ELF-1 (cell line): ENCODE measurements at regions not wholly inside any gene's neighbourhood (a gene's known extent, or its start where the extent isn't known, plus 50 kb on each side); places are given as distances from the start of the nearest gene placed in this dataset.
"Not testable (repeated sequence)": the region's sequence is repeated elsewhere in the genome, so short reads cannot be mapped to it uniquely, and the experiment has no call there.

Source experiments
- DNase-seq: peaks from one replicate; pipeline ENCODE4 v3.0.0-alpha.2; 2016; ENCODE audit warnings: low read depth, low spot score

DNA sequence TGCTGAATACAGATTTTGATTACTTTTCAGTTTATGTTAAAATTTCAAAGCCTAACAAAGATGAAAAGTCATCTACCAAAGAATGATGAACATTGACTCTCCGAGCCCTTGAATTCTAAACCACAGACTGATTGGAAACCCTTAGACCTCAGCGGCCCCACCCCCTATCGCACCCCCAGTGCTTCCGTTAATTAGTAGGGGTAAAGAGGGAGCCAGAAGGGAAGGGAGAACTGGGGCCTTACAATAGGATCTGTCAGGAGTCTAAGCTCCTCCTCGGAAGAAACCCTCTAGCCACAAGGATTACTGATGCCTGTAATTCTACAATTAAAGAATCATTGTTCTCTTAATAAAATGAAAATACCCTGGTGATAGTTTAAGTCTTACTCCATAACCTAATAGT lies 79.7 kb upstream of the JARID2 start:
- DNase-seq: no peak

DNA sequence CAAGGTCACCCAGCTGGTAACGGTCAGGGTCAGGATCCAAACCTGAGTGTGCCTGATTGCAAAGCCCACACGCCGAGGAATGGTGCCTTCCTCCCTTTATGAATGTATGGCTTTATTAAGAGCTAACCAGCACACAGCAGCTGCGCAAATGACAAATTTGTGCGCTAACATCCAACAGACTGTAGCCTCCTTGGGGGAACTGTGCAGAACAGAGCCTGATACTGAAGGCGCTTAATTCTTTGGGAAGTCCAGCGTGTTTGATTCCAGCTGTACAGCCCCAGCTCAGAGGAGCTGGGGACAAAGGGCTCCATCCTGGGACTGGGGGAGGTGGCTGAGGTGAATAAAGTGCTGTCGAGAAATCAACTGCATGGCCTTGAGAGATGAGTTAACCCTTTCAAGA lies 75.7 kb upstream of the JARID2 start:
- no peak for DNase-seq

DNA sequence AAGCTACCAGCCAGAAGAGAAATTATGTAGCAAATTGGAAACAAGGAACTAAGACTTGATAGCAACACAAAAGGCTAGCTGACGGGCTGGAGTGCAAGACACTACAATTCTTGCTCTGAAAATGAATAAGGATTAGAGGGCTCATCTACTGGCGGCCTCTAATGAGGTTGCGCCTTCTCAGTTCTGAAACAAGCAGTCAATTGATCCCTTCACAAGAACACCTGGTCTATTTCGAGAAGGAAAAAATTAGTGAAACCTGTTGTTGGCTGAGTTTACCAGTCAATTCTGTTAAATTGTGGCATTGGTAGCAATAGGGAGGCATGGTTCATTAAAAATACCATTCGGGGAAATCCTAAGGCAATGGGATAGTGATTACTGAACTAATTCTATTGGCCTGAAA lies 74.8 kb upstream of the JARID2 start:
- DNase-seq: no peak

GRCh38 chr6:15176816-15177370 lies 69.0 kb upstream of the JARID2 start:
- DNase-seq: no peak

- no peak for DNase-seq
Measured at GRCh38 chr6:15183979-15184378, 61.9 kb upstream of the JARID2 start.

GRCh38 chr6:15184441-15184861 lies 61.4 kb upstream of the JARID2 start:
- DNase-seq: no peak

DNA sequence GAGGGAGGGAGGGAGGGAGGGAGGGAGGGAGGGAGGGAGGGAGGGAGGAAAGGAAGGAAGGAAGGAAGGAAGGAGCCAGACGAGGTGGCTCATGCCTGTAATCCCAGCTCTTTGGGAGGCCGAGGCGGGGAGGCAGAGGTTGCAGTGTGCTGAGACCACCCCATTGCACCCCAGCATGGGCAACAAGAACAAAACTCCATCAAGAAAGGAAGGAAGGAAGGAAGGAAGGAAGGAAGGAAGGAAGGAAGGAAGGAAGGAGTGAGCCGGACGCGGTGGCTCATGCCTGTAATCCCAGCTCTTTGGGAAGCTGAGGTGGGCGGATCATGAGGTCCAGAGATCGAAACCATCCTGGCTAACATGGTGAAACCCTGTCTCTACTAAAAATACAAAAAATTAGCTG lies 60.8 kb upstream of the JARID2 start:
- DNase-seq: not testable (repeated sequence)

GRCh38 chr6:15193451-15193850 lies 52.4 kb upstream of the JARID2 start:
- DNase-seq: not testable (repeated sequence)

DNA sequence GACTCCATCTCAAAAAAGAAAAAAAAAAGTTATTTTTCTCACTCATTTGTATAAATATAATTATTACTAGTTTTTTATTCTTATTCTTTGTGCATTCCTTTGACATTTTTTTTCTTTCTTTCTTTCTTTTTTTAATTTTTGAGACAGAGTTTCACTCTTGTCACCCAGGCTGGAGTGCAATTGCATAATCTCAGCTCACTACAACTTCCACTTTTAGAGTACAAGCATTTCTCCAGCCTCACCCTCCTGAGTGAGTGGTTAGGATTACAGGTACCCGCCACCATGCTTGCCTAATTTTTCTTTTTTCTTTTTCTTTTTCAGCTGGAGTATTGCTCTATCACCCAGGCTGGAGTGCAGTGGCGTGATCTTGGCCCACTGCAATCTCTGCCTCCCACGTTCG lies 51.4 kb upstream of the JARID2 start:
- DNase-seq: no peak
